A673 (cell line): ENCODE measurements at regions not wholly inside any gene's neighbourhood (a gene's known extent, or its start where the extent isn't known, plus 50 kb on each side); places are given as distances from the start of the nearest gene placed in this dataset.

Experiments
- EZH2 ChIP-seq: fragments of 200-600 bp; sonication (generic); IDR thresholded peaks from 2 replicates; pipeline ENCODE4 v1.6.1; 2017; ENCODE audit warnings: borderline replicate concordance, low read depth, mild to moderate bottlenecking, mixed read lengths, antibody characterized with exemption, low read length; ENCODE audit not compliant: poor library complexity, severe bottlenecking
- TF ChIP-seq, protein P1 (sequence below): fragments of 300-800, 200-600 bp; sonication (generic); conservative IDR thresholded peaks from 2 replicates; pipeline ENCODE4 v1.5.1; 2017; ENCODE audit warnings: low read depth, mild to moderate bottlenecking, antibody characterized with exemption, low read length, moderate library complexity, mixed read lengths

DNA sequence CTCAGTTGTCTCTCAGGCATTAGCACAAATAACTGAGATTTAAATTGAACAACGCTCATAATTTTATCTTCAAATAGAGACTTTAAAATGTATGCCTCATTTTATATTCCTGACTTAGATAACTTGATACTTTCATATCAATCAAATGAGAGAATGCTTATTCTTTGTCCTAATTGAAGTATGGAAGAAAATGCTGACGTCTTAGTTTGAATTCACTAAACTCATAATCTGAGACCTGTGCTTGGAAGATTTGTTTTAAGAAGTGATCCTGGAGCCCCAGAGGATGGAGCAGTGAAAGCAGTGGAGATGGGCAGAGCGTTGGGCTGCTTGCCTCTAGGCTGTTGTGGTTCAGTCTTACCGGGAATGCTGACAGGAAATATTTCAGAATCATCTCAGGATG lies 76.1 kb downstream of the ZNF518B start:
- TF ChIP-seq, protein P1, sequence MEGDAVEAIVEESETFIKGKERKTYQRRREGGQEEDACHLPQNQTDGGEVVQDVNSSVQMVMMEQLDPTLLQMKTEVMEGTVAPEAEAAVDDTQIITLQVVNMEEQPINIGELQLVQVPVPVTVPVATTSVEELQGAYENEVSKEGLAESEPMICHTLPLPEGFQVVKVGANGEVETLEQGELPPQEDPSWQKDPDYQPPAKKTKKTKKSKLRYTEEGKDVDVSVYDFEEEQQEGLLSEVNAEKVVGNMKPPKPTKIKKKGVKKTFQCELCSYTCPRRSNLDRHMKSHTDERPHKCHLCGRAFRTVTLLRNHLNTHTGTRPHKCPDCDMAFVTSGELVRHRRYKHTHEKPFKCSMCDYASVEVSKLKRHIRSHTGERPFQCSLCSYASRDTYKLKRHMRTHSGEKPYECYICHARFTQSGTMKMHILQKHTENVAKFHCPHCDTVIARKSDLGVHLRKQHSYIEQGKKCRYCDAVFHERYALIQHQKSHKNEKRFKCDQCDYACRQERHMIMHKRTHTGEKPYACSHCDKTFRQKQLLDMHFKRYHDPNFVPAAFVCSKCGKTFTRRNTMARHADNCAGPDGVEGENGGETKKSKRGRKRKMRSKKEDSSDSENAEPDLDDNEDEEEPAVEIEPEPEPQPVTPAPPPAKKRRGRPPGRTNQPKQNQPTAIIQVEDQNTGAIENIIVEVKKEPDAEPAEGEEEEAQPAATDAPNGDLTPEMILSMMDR, result no peak
- TF ChIP-seq EZH2, result no peak
